ENCODE measurements at regions not wholly inside any gene's neighbourhood (a gene's known extent, or its start where the extent isn't known, plus 50 kb on each side); places are given as distances from the start of the nearest gene placed in this dataset.

- DNase-seq (ENCODE audit: low read depth): no peak
These were observed 1155.9 kb upstream of the GJE1 start for GRCh38 chr6:140976806-140977205.

DNA sequence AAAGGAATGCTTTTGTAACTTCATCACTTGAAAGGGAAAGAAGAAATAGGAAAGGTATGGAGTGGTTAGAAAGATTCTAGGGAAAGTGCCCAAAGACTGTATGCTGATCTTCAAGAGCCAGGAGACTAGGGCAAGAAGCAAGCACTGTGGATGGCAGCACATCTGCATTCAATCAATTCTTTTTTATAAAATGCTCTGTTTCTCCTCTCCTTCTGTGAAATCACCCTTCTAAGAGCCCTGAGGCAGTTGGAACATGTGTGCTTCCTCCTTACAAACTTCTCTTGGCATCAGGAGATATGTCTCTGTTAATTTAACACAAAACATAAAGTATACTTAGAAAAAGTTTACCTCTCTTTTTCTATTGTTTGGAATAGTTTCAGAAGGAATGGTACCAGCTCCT is 1162.2 kb upstream of the GJE1 start:
- no peak for DNase-seq (ENCODE audit: low read depth)

GRCh38 chr6:140968062-140968461 is 1164.7 kb upstream of the GJE1 start:
- DNase-seq (ENCODE audit: low read depth): no peak

DNA sequence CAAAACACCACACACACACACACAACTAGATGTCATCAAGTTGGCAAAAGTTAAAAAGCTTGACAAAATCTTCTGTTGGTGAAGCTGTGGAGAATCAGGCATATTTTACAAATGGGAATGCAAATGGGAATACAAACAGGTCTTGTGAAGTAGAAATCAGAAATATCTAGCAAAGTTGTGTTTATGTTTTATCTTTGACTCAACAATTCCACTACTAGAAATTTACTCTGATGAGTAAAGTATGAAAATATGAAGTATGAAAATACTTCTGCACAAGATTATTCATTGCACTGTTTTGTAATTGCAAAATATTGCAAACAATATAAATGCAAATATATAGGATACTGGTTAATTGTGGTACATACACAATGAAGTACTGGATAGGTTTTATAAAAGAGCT is 1166.0 kb upstream of the GJE1 start:
- DNase-seq (ENCODE audit: low read depth): no peak

DNA sequence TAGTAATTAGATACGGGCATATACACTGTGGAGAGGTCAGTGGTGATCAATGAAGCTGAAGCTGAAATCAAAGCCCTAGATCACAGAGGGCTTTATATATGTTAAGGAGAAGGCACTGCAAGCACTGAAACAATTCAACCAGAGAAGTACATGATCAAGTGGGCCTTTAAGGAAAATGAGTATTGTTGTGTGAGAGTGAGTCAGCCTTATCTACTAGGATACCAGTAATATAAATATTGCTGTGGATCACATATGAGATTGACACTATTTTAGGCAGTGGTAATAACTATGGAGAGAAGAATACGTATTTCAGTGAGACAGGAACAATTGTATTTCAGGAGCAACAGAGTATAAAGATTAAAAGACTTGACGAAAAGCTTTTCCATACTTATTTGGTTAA is 1172.2 kb upstream of the GJE1 start:
- no peak for DNase-seq (ENCODE audit: low read depth)

GRCh38 chr6:140957386-140957785 is 1175.3 kb upstream of the GJE1 start:
- DNase-seq (ENCODE audit: low read depth): no peak

DNA sequence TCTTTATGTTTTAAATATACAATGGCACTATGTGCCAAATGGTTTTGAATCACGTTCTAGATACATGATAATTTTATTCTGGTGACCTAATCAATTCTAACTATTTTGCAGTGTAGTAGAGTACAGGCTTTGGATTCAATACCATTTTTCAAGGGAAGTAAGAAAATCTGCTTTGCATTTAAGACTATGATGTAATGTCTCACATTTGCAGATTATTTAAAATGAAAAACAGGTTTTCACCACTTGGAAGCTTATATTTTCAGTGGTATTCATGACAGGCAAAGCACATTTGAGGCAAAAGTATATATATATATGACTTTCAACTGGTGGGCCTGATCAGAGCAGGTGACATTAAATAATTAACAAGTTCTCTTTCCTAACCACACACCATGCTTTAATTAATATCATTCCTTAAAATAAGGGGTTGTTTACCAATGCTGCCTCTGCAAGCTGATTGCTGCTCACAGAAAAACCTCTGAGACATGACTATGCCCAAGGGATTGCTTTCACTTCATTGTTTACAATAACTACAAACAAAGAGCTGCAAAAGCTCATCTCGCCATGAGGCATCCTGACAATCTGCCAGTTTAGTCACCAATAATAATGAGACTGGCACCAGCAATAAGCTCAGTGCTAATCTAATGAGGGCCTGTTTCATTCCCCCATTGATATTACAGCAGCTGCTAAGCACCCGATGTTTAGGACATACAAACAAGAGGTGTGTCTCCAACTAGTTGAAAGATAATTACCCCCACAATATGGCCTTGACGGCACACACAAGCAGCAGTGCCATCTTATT is 1176.0 kb upstream of the GJE1 start:
- no peak for DNase-seq (ENCODE audit: low read depth)

DNA sequence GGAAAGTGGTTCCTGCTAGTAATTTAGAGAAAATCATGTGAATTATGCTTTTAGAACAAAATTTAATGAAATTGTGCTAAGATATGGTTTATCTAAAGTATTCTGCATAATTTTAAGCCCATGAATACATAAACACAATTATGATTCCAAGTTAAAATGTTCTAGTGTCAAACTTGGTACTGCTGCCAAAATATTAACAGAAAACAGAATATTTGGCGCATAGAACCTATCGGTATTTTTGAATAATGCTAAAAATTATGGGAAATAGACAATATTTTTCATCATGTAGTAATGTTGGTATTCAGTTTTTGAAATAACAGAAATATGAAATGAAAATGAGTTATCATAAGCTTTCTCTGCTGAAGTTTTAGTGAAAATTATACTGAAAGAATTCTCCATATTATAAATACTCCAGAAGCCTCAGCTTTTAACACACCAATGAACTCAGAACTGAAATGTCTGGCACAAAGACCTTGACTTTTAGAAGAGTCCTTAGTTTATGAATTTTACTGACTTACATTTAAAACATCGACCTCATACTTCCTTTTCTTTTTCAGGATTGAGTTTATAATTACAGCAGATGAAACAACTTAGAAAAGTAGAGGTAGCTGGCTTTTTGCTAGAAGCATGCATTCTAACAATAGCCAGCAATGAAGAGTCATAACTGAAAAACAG is 1192.3 kb upstream of the GJE1 start:
- DNase-seq (ENCODE audit: low read depth): no peak

DNA sequence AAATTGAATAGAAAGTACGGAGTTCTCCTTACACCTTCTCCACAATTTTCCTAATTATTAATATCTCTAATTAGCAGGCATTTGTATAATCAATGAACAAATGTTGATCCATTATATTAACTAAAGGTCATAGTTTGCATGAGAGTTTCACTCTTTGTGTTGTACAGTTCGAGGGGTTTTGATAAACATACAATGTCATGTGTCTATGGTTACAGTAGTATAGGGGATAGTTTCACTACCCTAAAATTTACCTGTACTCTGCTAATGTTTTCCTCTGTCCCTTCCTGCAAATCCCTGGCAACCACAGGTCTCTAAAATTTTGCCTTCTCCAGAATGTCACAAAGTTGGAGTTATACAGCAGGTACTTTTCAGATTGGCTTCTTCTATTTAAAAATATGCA is 1199.8 kb upstream of the GJE1 start:
- no peak for DNase-seq (ENCODE audit: low read depth)

DNA sequence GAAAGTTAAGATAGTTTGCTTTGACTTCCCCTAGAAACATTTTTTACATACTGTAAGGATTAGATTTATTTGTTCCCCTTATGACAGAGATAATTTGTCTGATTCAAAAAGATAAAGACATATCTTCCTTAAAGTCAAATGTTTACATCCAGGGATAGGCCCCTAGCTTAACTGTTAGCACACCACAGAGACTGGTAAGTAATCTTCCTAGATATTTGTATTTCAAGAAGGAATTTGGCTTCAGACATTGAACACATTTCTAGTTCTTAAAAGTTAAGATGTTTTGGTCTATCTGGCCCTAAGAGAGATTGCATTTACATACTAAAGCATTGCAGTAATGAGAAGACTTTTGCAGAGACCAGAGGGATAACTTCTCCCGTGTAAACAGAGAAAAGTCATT is 1201.1 kb upstream of the GJE1 start:
- no peak for DNase-seq (ENCODE audit: low read depth)

- DNase-seq (ENCODE audit: low read depth): no peak
These were observed 1203.6 kb upstream of the GJE1 start for GRCh38 chr6:140929121-140929520.

DNA sequence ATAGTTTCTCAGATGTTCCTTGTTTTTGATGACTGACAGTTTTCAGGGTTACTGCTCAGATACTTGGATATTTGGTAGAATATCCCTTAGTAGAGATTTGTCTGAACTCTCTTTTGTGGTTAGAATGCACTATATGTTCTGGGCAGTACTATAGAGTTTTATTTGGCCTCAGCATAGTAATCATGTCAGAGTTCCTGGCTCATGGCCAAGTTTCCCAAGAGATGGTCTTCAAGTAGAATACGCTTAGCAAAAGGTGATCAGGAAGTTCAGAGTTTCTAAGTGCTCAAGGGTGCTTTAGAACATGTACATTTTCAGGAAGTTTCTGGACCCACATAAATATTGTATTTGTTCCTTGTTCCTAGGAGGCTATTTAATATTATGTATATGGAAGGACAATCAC is 1209.7 kb upstream of the GJE1 start:
- DNase-seq (ENCODE audit: low read depth): no peak

GRCh38 chr6:140921366-140922226 is 1211.1 kb upstream of the GJE1 start:
- DNase-seq (ENCODE audit: low read depth): no peak

- DNase-seq (ENCODE audit: low read depth): no peak
These were observed 1214.8 kb upstream of the GJE1 start for GRCh38 chr6:140917911-140918310.

- DNase-seq (ENCODE audit: low read depth): no peak
These were observed 1217.2 kb upstream of the GJE1 start for GRCh38 chr6:140915551-140915950.

DNA sequence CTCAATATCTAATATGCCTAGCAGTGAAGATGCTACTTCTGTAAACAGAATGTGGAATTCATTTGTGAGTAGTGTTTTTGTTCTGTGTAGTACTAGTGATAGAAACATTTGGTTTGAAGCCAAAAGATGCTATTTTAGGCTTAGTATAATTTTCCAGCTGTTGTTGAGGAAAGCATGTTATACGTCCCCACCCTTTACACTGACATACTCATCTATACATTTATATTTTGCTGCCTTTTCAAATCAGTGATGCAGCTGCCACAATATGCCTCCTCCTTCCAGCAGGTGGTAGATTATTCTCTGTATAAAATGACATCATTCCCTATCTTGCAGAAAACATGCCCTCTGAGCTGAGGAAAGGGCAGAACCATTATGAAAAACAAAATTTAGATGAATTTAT is 1217.6 kb upstream of the GJE1 start:
- DNase-seq (ENCODE audit: low read depth): no peak

- no peak for DNase-seq (ENCODE audit: low read depth)
These were observed 1220.0 kb upstream of the GJE1 start for GRCh38 chr6:140912686-140913085.

- no peak for DNase-seq (ENCODE audit: low read depth)
These were observed 1223.1 kb upstream of the GJE1 start for GRCh38 chr6:140909625-140910024.

GRCh38 chr6:140909156-140909555 is 1223.6 kb upstream of the GJE1 start:
- no peak for DNase-seq (ENCODE audit: low read depth)

- DNase-seq (ENCODE audit: low read depth): no peak
These were observed 1224.2 kb upstream of the GJE1 start for GRCh38 chr6:140908505-140908904.

DNA sequence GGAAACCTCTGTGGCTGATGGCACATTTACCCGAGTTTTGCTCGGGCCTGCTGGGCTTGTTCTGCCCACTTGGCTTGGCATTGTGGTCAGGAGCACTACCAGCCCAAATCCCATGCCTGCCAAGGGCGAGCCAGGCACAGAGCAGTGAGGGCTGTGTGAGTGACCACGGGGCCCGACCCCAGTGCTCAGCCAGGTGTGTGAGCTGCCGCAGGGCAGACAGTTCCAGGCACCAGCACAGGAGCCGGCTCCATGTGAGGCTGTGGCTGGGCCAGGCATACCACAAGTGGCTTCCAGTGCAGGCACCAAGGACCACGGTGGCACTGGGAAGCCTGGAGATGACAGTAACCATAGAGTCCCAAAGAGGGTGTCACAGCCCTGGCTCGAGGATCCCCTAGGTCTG is 1225.5 kb upstream of the GJE1 start:
- no peak for DNase-seq (ENCODE audit: low read depth)

GRCh38 chr6:140905724-140906123 is 1227.0 kb upstream of the GJE1 start:
- DNase-seq (ENCODE audit: low read depth): no peak

GRCh38 chr6:140905050-140905449 is 1227.7 kb upstream of the GJE1 start:
- DNase-seq (ENCODE audit: low read depth): no peak

Measured in T-helper 22 cell (primary cell).